Kidney epithelial cell (primary cell): ENCODE measurements at regions not wholly inside any gene's neighbourhood (a gene's known extent, or its start where the extent isn't known, plus 50 kb on each side); places are given as distances from the start of the nearest gene placed in this dataset.

ENCODE experiments used
- DNase-seq: peaks from one replicate; pipeline ENCODE4 v3.0.0-alpha.2; 2010; ENCODE audit warnings: low read depth
- H3K27me3 ChIP-seq: 2 replicates; pipeline ENCODE4 v1.6.0; 2011; ENCODE audit warnings: low read length; ENCODE audit not compliant: control insufficient read depth, insufficient read depth
- H3K36me3 ChIP-seq: 2 replicates; pipeline ENCODE4 v1.5.1; 2011; ENCODE audit warnings: low read length; ENCODE audit not compliant: control insufficient read depth, insufficient read depth
- H3K4me3 ChIP-seq: 2 replicates; pipeline ENCODE4 v1.5.1; 2011; ENCODE audit warnings: low read depth, mild to moderate bottlenecking, control low read depth, low read length
- TF ChIP-seq, protein P1 (sequence below): IDR thresholded peaks from 2 replicates; pipeline ENCODE4 v1.5.1; 2011; ENCODE audit warnings: mild to moderate bottlenecking, moderate library complexity, low read length, control low read depth, inconsistent platforms; ENCODE audit not compliant: insufficient read depth, poor library complexity, severe bottlenecking

DNA sequence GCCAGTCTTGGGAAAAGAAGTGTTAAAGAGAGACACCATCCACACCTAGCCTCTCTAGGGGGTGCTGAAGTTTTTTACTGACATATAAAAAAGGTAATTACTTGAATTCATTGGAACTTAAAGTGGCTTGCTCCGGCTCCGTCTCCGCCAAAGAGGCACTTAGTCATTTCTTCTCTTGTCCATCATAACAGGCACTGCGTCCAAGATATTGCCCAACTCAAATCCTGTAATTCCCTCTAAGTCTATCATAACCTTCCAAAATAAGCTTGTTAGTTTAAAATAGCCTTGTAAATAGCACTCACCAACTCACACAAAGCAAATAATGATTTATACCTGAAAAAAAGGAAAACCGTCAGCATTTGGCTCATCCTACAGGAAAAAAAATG lies 160.5 kb downstream of the ZBTB18 start:
- Histone ChIP-seq H3K27me3 (no peaks in the 10 kb centered on the region), H3K36me3 (no peaks in the 10 kb centered on the region), H3K4me3 (no peak overlapping the region)
- DNase-seq, result no peak
- TF ChIP-seq, protein P1, sequence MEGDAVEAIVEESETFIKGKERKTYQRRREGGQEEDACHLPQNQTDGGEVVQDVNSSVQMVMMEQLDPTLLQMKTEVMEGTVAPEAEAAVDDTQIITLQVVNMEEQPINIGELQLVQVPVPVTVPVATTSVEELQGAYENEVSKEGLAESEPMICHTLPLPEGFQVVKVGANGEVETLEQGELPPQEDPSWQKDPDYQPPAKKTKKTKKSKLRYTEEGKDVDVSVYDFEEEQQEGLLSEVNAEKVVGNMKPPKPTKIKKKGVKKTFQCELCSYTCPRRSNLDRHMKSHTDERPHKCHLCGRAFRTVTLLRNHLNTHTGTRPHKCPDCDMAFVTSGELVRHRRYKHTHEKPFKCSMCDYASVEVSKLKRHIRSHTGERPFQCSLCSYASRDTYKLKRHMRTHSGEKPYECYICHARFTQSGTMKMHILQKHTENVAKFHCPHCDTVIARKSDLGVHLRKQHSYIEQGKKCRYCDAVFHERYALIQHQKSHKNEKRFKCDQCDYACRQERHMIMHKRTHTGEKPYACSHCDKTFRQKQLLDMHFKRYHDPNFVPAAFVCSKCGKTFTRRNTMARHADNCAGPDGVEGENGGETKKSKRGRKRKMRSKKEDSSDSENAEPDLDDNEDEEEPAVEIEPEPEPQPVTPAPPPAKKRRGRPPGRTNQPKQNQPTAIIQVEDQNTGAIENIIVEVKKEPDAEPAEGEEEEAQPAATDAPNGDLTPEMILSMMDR, result no peak

DNA sequence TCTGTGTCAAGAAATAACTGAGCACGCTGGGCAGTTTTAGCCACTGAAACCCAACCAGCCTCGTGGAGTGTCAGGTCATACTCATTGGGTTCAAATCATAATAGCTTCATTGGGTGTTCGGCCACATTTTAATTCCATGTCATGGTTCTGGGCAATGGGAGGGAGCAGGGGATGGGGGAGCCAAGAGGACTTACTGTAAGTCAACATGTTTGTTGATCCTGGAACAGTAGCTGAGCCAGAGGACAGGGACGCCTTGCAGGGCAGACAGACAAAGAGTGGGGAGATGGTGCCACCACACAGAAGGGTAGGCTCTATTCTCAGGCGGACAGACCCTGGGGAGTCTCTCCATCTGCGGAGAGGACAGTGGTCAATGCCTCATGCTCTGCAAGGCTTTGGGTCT lies 161.1 kb downstream of the ZBTB18 start:
- H3K36me3 ChIP-seq, result no peaks in the 10 kb centered on the region
- no peak overlapping the region for H3K4me3 ChIP-seq
- no peak for DNase-seq
- TF ChIP-seq, protein P1, result no peak
- no peaks in the 10 kb centered on the region for H3K27me3 ChIP-seq

DNA sequence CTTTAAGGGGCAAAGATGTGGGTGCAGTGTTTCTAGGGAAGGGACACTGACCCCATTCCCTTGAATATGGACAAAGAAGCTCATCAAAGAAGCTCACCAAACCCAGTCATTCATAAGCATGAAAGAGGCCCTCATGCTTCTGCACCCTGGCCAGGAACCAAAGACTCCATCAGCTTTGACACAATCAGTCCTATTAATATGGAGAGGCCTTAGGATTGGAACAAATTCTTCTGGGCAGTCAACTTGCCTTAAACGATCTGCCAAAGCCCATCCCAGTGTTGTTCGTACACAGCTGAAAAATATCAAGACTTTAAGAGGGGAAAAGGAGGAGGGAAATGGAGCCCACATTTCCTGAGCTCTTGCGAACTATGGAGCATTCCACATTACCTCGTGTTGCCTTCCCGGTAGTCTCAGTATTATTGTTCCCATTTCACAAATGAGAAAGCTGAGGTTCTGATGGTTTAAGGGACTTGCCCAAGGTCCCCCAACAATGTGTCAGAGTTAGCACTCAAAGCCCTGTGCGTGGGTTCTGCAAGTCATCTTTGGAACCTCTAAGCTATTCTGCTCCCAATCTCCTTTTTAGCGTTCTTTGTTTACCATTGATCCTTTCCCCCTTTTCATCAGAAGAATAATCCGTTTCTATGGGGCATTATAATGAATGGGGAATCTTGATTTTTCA lies 161.9 kb downstream of the ZBTB18 start:
- TF ChIP-seq, protein P1, result no peak
- DNase-seq, result no peak
- H3K36me3 ChIP-seq, result no peaks in the 10 kb centered on the region
- no peak overlapping the region for H3K4me3 ChIP-seq
- H3K27me3 ChIP-seq, result no peaks in the 10 kb centered on the region

DNA sequence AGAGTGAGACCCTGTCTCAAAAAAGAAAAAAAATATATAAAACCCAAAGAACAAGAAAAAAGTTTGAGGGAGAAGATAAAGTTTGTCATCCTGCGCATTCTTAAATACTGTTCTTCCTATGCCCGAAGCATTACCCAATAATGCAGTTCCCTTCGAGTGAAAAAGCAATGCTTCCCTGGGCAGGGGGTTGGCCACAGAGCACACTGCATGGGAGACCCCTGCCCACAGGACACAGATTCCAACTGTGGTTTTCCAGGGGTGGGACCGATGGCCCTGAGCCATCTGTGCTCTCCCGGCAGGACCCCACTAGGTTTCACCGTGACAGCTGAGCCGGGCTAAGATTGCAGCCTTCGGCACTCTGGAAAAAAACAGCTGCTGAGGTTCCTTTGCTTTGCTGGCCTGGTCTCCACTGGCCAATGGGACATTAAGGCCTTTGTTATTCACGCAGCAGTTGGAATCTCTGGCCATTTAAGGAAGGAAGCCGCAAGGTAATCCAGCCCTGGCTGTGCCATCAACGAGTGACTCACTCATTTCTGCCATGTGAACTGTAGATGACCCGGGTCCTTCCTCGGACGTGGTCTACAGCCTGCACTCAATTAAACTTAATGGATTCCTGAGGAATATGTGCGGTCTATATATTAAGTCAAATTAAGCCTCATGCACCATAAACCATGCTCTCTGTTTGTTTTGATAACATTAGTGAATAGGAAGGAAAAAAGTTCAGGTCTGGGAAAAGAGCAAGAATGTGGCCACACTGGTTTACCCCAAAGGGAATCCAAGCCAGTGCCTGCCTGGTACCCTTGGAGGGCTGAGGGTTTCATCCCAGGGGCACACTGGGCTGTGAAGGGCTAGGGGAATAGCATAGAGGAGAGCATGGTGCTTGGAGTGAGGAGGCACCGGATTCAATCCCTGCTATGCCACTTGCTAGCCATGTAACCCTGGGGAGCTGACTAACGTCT lies 163.2 kb downstream of the ZBTB18 start:
- H3K27me3 ChIP-seq, result no peaks in the 10 kb centered on the region
- DNase-seq, result peak; percentile 99
- H3K4me3 ChIP-seq, result no peak overlapping the region
- no peaks in the 10 kb centered on the region for H3K36me3 ChIP-seq
- TF ChIP-seq, protein P1, result no peak

DNA sequence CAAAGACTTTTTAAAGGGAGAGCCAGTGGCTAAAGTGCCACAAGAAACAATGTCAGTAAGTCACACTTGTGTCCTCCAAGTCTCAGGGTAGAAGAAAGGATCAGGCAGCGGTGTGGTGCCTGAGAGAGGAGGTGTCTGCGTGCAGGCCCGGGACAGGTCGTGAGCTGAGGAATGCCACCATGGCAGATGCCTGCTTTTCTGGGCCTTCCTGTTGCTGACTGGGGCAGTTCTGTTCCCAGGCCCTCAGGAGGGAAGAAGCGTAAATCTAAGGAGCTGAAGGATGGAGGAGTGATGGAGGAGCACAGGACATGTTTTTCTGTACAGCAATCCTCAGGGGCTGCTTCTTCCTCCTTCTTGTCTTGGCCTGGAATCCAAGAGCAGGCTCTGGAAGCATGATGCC lies 165.8 kb downstream of the ZBTB18 start:
- peaks cover 4% of the 10 kb centered on the region for H3K27me3 ChIP-seq
- TF ChIP-seq, protein P1, result no peak
- no peaks in the 10 kb centered on the region for H3K36me3 ChIP-seq
- no peak overlapping the region for H3K4me3 ChIP-seq
- no peak for DNase-seq
